ENCODE measurements at regions not wholly inside any gene's neighbourhood (a gene's known extent, or its start where the extent isn't known, plus 50 kb on each side); places are given as distances from the start of the nearest gene placed in this dataset.

DNA sequence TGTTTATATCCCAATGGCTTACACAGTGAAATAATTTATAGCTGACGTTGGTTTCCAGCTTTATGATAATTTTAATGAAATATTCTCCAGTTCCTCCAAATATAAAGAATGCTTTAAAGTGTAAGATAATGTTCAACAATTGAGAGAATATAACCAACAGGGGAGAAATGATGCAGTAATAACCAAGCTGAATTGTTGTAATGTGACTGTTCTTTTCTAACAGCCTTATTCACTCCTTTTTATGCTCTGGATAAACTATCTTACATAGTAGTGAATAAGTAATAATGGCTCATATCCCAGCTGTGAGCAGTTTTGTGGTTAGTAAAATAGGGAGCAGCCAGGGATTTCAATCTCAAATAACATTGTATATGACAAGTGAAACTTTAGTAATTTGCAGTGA, 2348.7 kb upstream of the ACO1 start:
- Histone ChIP-seq H3K9ac (ENCODE audit: insufficient read depth, low read depth, low read length) (no peak overlapping the region), H3K27me3 (ENCODE audit: control insufficient read depth in 1 of 2, insufficient read depth in 2 of 2, low read length in 2 of 2) (no peaks in the 10 kb centered on the region), H3K4me1 (ENCODE audit: insufficient read depth, low read length) (no peaks in the 10 kb centered on the region), H2AFZ (ENCODE audit: low read length) (no peak overlapping the region), H4K20me1 (ENCODE audit: insufficient read depth, low read length) (no peaks in the 10 kb centered on the region), H3K36me3 (replicated peaks in 1 of 2; ENCODE audit: control insufficient read depth in 1 of 2, insufficient read depth in 2 of 2, low read length in 2 of 2) (no peaks in the 10 kb centered on the region), H3K9me3 (ENCODE audit: low read length) (peaks cover 6% of the 10 kb centered on the region; the same call in 1 of the 2 replicates), H3K27ac (ENCODE audit: extremely low read length, insufficient read depth, low read length) (no peak overlapping the region), H3K79me2 (ENCODE audit: insufficient read depth, low read length) (no peaks in the 10 kb centered on the region), H3K4me3 (replicated peaks in 1 of 3; ENCODE audit: insufficient read depth in 1 of 3, low read depth in 2 of 3, low read length in 3 of 3) (no peak overlapping the region), H3K4me2 (ENCODE audit: low read depth, low read length) (no peak overlapping the region)
- in situ Hi-C loops (cut with HindIII; ENCODE audit: extremely low pct_ligation_motif_present, low pct_unique_long_range_greater_than_20kb) (no loop called here), intact Hi-C loops (cut with micrococcal nuclease; ENCODE audit: unreplicated experiment) (no loop called here)
- TF ChIP-seq IRX3 (CRISPR knock-in tag; IDR thresholded peaks at IDR 0.05; ENCODE audit: borderline replicate concordance, low read depth) (no peak), ZNF30 (CRISPR knock-in tag; IDR thresholded peaks at IDR 0.05) (no peak), TEAD3 (CRISPR knock-in tag; optimal IDR thresholded peaks at IDR 0.05; ENCODE audit: borderline replicate concordance) (no peak), ZNF557 (CRISPR knock-in tag; IDR thresholded peaks at IDR 0.05) (no peak), HDAC2 (CRISPR knock-in tag; IDR thresholded peaks at IDR 0.05) (no peak), ZNF720 (CRISPR knock-in tag; IDR thresholded peaks at IDR 0.05) (no peak), ZNF883 (CRISPR knock-in tag; IDR thresholded peaks at IDR 0.05; ENCODE audit: not compliant biosample characterization) (no peak), ZNF441 (CRISPR knock-in tag; IDR thresholded peaks at IDR 0.05; ENCODE audit: borderline replicate concordance) (no peak), ZC3H13 (CRISPR knock-in tag; IDR thresholded peaks at IDR 0.05) (no peak), ZNF333 (CRISPR knock-in tag; IDR thresholded peaks at IDR 0.05; ENCODE audit: borderline replicate concordance) (no peak), ZSCAN25 (CRISPR knock-in tag; IDR thresholded peaks at IDR 0.05) (no peak), ZNF598 (CRISPR knock-in tag; IDR thresholded peaks at IDR 0.05; ENCODE audit: borderline replicate concordance) (no peak), RFX5 (IDR thresholded peaks at IDR 0.05; ENCODE audit: low read depth, low read length) (no peak), NFE2L1 (CRISPR knock-in tag; IDR thresholded peaks at IDR 0.05; ENCODE audit: borderline replicate concordance) (no peak)
- TF ChIP-seq, protein P1, sequence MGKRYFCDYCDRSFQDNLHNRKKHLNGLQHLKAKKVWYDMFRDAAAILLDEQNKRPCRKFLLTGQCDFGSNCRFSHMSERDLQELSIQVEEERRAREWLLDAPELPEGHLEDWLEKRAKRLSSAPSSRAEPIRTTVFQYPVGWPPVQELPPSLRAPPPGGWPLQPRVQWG (CRISPR knock-in tag; IDR thresholded peaks at IDR 0.05; ENCODE audit: borderline replicate concordance, low read depth) = no peak
- TF ChIP-seq, protein P2, sequence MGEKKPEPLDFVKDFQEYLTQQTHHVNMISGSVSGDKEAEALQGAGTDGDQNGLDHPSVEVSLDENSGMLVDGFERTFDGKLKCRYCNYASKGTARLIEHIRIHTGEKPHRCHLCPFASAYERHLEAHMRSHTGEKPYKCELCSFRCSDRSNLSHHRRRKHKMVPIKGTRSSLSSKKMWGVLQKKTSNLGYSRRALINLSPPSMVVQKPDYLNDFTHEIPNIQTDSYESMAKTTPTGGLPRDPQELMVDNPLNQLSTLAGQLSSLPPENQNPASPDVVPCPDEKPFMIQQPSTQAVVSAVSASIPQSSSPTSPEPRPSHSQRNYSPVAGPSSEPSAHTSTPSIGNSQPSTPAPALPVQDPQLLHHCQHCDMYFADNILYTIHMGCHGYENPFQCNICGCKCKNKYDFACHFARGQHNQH (CRISPR knock-in tag; IDR thresholded peaks at IDR 0.05) = no peak
- TF ChIP-seq, protein P3, sequence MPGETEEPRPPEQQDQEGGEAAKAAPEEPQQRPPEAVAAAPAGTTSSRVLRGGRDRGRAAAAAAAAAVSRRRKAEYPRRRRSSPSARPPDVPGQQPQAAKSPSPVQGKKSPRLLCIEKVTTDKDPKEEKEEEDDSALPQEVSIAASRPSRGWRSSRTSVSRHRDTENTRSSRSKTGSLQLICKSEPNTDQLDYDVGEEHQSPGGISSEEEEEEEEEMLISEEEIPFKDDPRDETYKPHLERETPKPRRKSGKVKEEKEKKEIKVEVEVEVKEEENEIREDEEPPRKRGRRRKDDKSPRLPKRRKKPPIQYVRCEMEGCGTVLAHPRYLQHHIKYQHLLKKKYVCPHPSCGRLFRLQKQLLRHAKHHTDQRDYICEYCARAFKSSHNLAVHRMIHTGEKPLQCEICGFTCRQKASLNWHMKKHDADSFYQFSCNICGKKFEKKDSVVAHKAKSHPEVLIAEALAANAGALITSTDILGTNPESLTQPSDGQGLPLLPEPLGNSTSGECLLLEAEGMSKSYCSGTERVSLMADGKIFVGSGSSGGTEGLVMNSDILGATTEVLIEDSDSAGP (CRISPR knock-in tag; IDR thresholded peaks at IDR 0.05; ENCODE audit: borderline replicate concordance) = no peak
- FAIRE-seq (no peak), DNase-seq (ENCODE audit: low spot score) (no peak), ATAC-seq (no peak)
- WGBS (ENCODE audit: low lambda C conversion rate) = 0% methylated on average over 1 of the region's 1 CpG
- no TSS peak for BruUV-seq (replicated peaks)
- POLR2A ChIA-PET = no interaction called here
- CTCF ChIA-PET (ENCODE audit: low intra/inter-chr PET ratio, low total read pairs) = no interaction called here
